Ascending aorta (tissue), 2 donors: ENCODE measurements at regions not wholly inside any gene's neighbourhood (a gene's known extent, or its start where the extent isn't known, plus 50 kb on each side); places are given as distances from the start of the nearest gene placed in this dataset.

ENCODE experiments used
- DNase-seq, 2 donors: peaks; one replicate each; pipeline ENCODE4 v3.0.0-alpha.2; 2019; ENCODE audit warnings: low spot score in 2 of 2
- H3K27ac ChIP-seq, 2 donors: fragments of 200-600 bp; sonication (generic); one replicate each; pipeline ENCODE4 v1.5.1; 2016 to 2017; ENCODE audit warnings: mild to moderate bottlenecking in 1 of 2
- H3K27me3 ChIP-seq: fragments of 200-600 bp; sonication (generic); one replicate; pipeline ENCODE4 v1.5.1; 2017
- H3K36me3 ChIP-seq, 2 donors: fragments of 200-600 bp; sonication (generic); one replicate each; pipeline ENCODE4 v1.5.1; 2016
- H3K4me1 ChIP-seq, 2 donors: fragments of 200-600 bp; sonication (generic); one replicate each; pipeline ENCODE4 v1.5.1; 2016 to 2017; ENCODE audit warnings: mild to moderate bottlenecking in 1 of 2
- H3K4me3 ChIP-seq, 2 donors: fragments of 200-600 bp; sonication (generic); one replicate each; pipeline ENCODE4 v1.5.1; 2016 to 2017; ENCODE audit warnings: mild to moderate bottlenecking in 1 of 2
- H3K9me3 ChIP-seq, 2 donors: fragments of 200-600 bp; sonication (generic); one replicate each; pipeline ENCODE4 v1.5.1; 2016
- intact Hi-C: fragments of 100-400 bp; cut with DNase I; formaldehyde crosslinking; loops from one replicate; pipeline ENCODE4 v1.15.1; 2023
- TF ChIP-seq, protein P1 (sequence below), 3 experiments: fragments of 200-600 bp in 2 of 3; fragments of 450-650 bp in 1 of 3; sonication (generic) in 2 of 3; IDR thresholded peaks; one replicate each; pipeline ENCODE4 v1.5.1; 2016 to 2019; ENCODE audit warnings: antibody characterized with exemption in 3 of 3, mild to moderate bottlenecking in 1 of 3, moderate library complexity in 1 of 3

DNA sequence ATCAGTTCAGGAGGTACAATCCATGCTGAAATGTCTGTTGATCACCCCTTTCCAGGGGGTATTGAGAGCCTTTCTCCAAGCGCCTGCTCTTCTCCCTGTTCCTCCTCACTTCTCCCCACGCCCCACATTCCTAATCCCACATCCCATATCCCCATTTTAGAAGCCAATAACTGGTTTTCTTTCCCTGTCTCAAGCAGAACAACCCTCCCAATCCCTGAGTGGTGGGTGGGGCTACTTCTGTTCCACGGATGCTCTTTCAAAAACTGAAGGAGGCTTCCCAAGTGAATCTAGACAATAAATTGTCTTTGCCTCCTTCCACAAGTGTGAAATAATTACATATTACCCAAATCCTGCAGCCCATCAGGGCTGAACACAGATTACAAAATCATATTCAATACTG is 77.0 kb upstream of the SEMA6A start:
- DNase-seq: no peak
- H3K9me3 ChIP-seq: no peaks in the 10 kb centered on the region
- TF ChIP-seq, protein P1, sequence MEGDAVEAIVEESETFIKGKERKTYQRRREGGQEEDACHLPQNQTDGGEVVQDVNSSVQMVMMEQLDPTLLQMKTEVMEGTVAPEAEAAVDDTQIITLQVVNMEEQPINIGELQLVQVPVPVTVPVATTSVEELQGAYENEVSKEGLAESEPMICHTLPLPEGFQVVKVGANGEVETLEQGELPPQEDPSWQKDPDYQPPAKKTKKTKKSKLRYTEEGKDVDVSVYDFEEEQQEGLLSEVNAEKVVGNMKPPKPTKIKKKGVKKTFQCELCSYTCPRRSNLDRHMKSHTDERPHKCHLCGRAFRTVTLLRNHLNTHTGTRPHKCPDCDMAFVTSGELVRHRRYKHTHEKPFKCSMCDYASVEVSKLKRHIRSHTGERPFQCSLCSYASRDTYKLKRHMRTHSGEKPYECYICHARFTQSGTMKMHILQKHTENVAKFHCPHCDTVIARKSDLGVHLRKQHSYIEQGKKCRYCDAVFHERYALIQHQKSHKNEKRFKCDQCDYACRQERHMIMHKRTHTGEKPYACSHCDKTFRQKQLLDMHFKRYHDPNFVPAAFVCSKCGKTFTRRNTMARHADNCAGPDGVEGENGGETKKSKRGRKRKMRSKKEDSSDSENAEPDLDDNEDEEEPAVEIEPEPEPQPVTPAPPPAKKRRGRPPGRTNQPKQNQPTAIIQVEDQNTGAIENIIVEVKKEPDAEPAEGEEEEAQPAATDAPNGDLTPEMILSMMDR (IDR thresholded peaks at IDR 0.05): no peak
- no peaks in the 10 kb centered on the region for H3K4me1 ChIP-seq
- intact Hi-C loops: no loop called here
- no peaks in the 10 kb centered on the region for H3K36me3 ChIP-seq
- no peaks in the 10 kb centered on the region for H3K27me3 ChIP-seq
- no peak overlapping the region for H3K27ac ChIP-seq
- H3K4me3 ChIP-seq: no peak overlapping the region

DNA sequence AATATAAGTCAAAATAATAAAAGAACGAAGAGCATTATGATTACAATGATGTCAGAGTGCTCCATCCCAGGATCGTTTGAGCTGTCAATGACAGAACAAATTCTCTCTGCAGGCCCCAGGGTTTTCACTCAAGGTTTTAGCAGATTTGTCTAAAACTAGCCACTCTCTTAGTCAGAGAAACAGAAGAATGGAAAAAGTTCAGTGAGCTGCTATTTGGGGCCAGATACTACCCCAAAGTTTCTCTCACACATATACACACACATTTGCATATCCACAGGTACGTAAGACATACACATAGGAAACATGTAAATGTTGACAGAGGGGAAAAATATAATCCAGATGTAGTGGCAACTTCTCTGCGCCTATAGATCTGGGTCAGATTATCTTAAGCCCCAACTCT is 76.3 kb upstream of the SEMA6A start:
- no peaks in the 10 kb centered on the region for H3K36me3 ChIP-seq
- intact Hi-C loops: no loop called here
- H3K4me1 ChIP-seq: no peaks in the 10 kb centered on the region
- H3K4me3 ChIP-seq: no peak overlapping the region
- H3K27me3 ChIP-seq: no peaks in the 10 kb centered on the region
- TF ChIP-seq, protein P1 (IDR thresholded peaks at IDR 0.05): no peak
- no peak for DNase-seq
- H3K27ac ChIP-seq: no peak overlapping the region
- no peaks in the 10 kb centered on the region for H3K9me3 ChIP-seq

DNA sequence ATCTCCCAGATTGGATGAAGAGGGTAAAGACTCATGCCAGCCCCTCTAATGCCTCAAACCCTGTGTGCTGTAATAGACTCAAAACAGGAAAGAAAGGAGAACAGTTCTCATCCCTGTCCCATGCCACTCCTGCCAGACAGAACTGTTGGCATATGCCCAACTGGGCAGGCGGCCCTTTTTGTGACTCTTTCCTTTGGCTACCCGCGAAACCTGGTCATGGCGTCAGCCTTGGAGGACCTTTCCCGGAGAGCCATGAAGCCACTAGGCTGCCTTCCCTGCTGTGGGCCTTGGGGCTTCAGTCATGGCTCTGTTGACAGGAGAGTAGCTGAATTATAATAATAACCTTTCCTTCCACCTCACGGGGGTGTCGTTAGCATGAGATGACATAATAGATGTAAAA is 75.9 kb upstream of the SEMA6A start:
- Histone ChIP-seq H3K9me3 (no peaks in the 10 kb centered on the region), H3K4me3 (no peak overlapping the region), H3K4me1 (no peaks in the 10 kb centered on the region), H3K27me3 (no peaks in the 10 kb centered on the region), H3K36me3 (no peaks in the 10 kb centered on the region), H3K27ac (no peak overlapping the region)
- intact Hi-C loops: no loop called here
- TF ChIP-seq, protein P1 (IDR thresholded peaks at IDR 0.05): no peak
- no peak for DNase-seq

DNA sequence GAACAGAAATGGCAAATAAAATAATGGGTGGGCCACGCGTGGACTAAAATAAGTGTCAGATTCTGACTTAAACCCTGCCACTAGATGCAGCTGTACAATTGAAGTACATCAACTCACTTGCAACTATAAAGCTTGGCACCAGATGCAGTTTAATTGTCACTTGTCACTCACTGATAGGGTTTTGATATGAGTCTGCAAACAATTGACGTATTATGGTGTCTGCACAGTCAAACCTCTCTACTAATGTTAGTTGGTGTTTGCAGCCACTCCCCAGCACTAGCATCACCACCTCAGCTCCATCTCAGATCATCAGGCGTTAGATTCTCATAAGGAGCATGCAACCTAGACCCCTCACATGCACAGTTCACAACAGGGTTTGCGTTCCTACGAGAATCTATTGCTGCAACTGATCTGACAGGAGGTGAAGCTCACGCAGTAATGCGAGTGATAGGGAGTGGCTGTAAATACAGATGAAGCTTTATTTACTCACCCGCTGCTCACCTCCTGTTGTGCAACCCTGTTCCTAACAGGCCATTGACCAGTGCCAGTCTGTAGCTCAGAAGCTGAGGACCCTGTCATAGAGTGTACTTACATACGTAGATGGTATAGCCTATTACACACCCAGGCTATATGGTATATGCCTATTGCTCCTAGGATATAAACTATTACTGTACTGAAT is 72.1 kb upstream of the SEMA6A start:
- no peak for DNase-seq

DNA sequence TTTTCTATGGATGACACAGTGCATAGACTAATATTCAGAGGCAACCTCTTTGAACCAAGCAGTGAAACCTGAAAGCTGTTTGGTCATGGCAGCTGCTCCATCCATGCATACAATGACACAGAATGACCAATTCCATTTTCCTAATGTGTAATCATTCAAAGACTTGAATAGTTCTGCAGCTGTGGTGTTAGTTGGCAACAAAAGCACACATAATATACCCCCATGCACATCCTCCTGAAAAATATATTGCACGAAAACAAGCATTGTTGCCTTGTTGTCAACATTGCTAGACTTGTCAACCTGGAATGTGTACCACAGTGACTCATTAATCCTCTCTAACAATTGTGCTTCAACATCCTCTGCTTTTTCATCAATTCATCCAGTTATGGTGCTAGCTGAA is 71.0 kb upstream of the SEMA6A start:
- TF ChIP-seq, protein P1 (IDR thresholded peaks at IDR 0.05): no peak

More for the DNA sequence above, 72.1 kb upstream of the SEMA6A start:
- intact Hi-C loops: no loop called here
- H3K4me1 ChIP-seq: no peaks in the 10 kb centered on the region
- TF ChIP-seq, protein P1 (IDR thresholded peaks at IDR 0.05): no peak
- no peaks in the 10 kb centered on the region for H3K36me3 ChIP-seq
- no peaks in the 10 kb centered on the region for H3K9me3 ChIP-seq
- H3K27me3 ChIP-seq: no peaks in the 10 kb centered on the region
- no peak overlapping the region for H3K27ac ChIP-seq
- H3K4me3 ChIP-seq: no peak overlapping the region

DNA sequence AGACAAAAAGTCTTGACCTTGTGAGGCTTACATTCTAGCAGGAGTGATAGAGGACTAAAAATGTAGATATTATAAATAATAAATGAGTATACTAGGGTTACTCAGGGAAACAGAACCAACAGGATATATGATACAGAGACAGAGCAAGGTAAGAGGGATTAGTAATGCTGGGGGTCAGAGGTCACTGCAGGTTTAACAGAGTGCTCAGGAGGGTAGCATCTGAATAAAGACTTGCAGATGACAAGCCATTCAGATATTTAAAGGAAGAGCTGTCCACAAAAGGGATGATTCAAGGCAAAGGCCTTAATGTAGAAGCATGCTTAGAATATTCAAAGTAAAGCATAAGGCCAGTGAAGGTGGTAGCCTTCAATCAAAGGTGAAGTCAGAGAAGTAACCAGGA is 65.6 kb upstream of the SEMA6A start:
- H3K27me3 ChIP-seq: no peaks in the 10 kb centered on the region
- intact Hi-C loops: no loop called here
- no peaks in the 10 kb centered on the region for H3K36me3 ChIP-seq
- TF ChIP-seq, protein P1 (IDR thresholded peaks at IDR 0.05): no peak
- H3K27ac ChIP-seq: no peak overlapping the region
- DNase-seq: no peak
- no peaks in the 10 kb centered on the region for H3K4me1 ChIP-seq
- no peak overlapping the region for H3K4me3 ChIP-seq
- no peaks in the 10 kb centered on the region for H3K9me3 ChIP-seq

More for the DNA sequence above, 71.0 kb upstream of the SEMA6A start:
- H3K27ac ChIP-seq: no peak overlapping the region
- H3K36me3 ChIP-seq: no peaks in the 10 kb centered on the region
- no peak overlapping the region for H3K4me3 ChIP-seq
- intact Hi-C loops: no loop called here
- H3K4me1 ChIP-seq: no peaks in the 10 kb centered on the region
- no peaks in the 10 kb centered on the region for H3K27me3 ChIP-seq
- no peaks in the 10 kb centered on the region for H3K9me3 ChIP-seq
- DNase-seq: no peak
